HEK293 (cell line): ENCODE measurements at regions not wholly inside any gene's neighbourhood (a gene's known extent, or its start where the extent isn't known, plus 50 kb on each side); places are given as distances from the start of the nearest gene placed in this dataset.

ENCODE experiments used
- CTCF ChIA-PET: fragments of 350-600 bp; formaldehyde crosslinking; extraction: SDS; loops from one replicate; lab custom pipeline; 2021; ENCODE audit warnings: antibody characterized with exemption; lab: Yijun Ruan, JAX
- POLR2A ChIA-PET: fragments of 300-600 bp; formaldehyde crosslinking; extraction: SDS; loops from one replicate; lab custom pipeline; 2020; ENCODE audit warnings: antibody characterized with exemption, inconsistent platforms; lab: Yijun Ruan, JAX
- H3K27ac ChIP-seq: fragments of 200-500 bp; sonication (Bioruptor generic); 2 replicates; pipeline ENCODE4 v1.5.1; 2014; ENCODE audit warnings: low read depth, low read length, control low read depth, inconsistent platforms; ENCODE audit errors: extremely low read depth
- H3K36me3 ChIP-seq, 2 experiments: fragments of 200-500 bp in 1 of 2; sonication (Bioruptor generic) in 1 of 2; 1 replicate in 1 of 2; 2 replicates in 1 of 2; pipeline ENCODE4 v1.5.1; 2014 to 2017; ENCODE audit warnings: inconsistent platforms in 2 of 2, low read length in 2 of 2; ENCODE audit not compliant: control insufficient read depth in 2 of 2, insufficient read depth in 1 of 2
- H3K4me1 ChIP-seq: fragments of 200-500 bp; sonication (Bioruptor generic); 2 replicates; pipeline ENCODE4 v1.5.1; 2014; ENCODE audit warnings: mild to moderate bottlenecking, low read length, inconsistent platforms; ENCODE audit not compliant: control insufficient read depth, insufficient read depth
- H3K4me3 ChIP-seq: 2 replicates; pipeline ENCODE4 v1.5.1; 2011; ENCODE audit warnings: low read depth, mild to moderate bottlenecking, control low read depth, low read length, moderate library complexity
- H3K9me3 ChIP-seq: fragments of 200-500 bp; sonication (Bioruptor generic); 2 replicates; pipeline ENCODE4 v1.5.1; 2014; ENCODE audit warnings: low read depth, low read length, inconsistent platforms; ENCODE audit not compliant: control insufficient read depth, insufficient read depth
- SCRT1 ChIP-seq: fragments of 450-650 bp; formaldehyde crosslinking; IDR thresholded peaks from 2 replicates; pipeline ENCODE4 v1.5.1; 2016; ENCODE audit warnings: missing biosample characterization, missing genetic modification characterization, borderline replicate concordance
- ZNF138 ChIP-seq: fragments of 450-650 bp; formaldehyde crosslinking; IDR thresholded peaks from 2 replicates; pipeline ENCODE4 v1.5.1; 2016; ENCODE audit warnings: missing biosample characterization, missing genetic modification characterization, borderline replicate concordance
- ZNF202 ChIP-seq: fragments of 450-650 bp; formaldehyde crosslinking; IDR thresholded peaks from 2 replicates; pipeline ENCODE4 v1.5.1; 2016; ENCODE audit warnings: missing biosample characterization, missing genetic modification characterization, borderline replicate concordance
- ZNF211 ChIP-seq: fragments of 450-650 bp; formaldehyde crosslinking; IDR thresholded peaks from 2 replicates; pipeline ENCODE4 v1.5.1; 2016; ENCODE audit warnings: low read depth, missing biosample characterization, missing genetic modification characterization
- ZNF23 ChIP-seq: fragments of 450-650 bp; formaldehyde crosslinking; IDR thresholded peaks from 2 replicates; pipeline ENCODE4 v1.5.1; 2016; ENCODE audit warnings: missing biosample characterization, missing genetic modification characterization, borderline replicate concordance
- ZNF76 ChIP-seq: fragments of 450-650 bp; formaldehyde crosslinking; IDR thresholded peaks from 2 replicates; pipeline ENCODE4; 2016; ENCODE audit warnings: low read depth, missing biosample characterization, missing genetic modification characterization, borderline replicate concordance
- TF ChIP-seq, protein P1 (sequence below): fragments of 450-650 bp; formaldehyde crosslinking; IDR thresholded peaks from 2 replicates; pipeline ENCODE4 v1.5.1; 2016; ENCODE audit warnings: missing biosample characterization, missing genetic modification characterization
- TF ChIP-seq, protein P2 (sequence below): fragments of 450-650 bp; formaldehyde crosslinking; IDR thresholded peaks from 2 replicates; pipeline ENCODE4 v1.5.1; 2016; ENCODE audit warnings: missing biosample characterization, missing genetic modification characterization
- TF ChIP-seq, protein P3 (sequence below): fragments of 450-650 bp; formaldehyde crosslinking; IDR thresholded peaks from 2 replicates; pipeline ENCODE4 v1.5.1; 2016; ENCODE audit warnings: missing biosample characterization, missing genetic modification characterization
- TF ChIP-seq, protein P4 (sequence below): fragments of 450-650 bp; formaldehyde crosslinking; IDR thresholded peaks from 2 replicates; pipeline ENCODE4 v1.5.1; 2016; ENCODE audit warnings: missing biosample characterization, missing genetic modification characterization
- TF ChIP-seq, protein P5 (sequence below): fragments of 450-650 bp; formaldehyde crosslinking; IDR thresholded peaks from 2 replicates; pipeline ENCODE4 v1.5.1; 2016; ENCODE audit warnings: missing biosample characterization, missing genetic modification characterization, borderline replicate concordance
- TF ChIP-seq, protein P6 (sequence below): fragments of 450-650 bp; formaldehyde crosslinking; IDR thresholded peaks from 2 replicates; pipeline ENCODE4 v1.5.1; 2017; ENCODE audit warnings: missing biosample characterization, missing genetic modification characterization

DNA sequence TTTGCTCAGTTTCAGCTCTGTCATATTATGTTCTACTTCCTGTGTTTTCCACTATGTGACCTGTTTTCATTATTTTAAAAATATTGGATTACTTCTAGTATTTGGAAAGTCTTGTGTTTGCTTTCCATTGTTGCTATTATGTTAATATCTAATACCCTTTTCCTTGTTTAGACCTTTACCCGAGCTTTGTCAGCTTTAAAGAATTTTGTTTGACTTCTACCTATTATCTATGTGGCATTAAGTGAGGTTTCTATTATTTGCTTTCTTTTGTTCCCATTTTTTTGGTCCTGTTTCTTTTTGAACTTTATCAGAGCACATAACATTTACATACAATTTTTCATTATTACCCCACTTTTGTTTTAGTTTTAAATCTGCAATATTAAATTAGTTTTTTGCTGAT lies 202.7 kb downstream of the MANEA start:
- no peak overlapping the region for H3K27ac ChIP-seq
- TF ChIP-seq, protein P1, sequence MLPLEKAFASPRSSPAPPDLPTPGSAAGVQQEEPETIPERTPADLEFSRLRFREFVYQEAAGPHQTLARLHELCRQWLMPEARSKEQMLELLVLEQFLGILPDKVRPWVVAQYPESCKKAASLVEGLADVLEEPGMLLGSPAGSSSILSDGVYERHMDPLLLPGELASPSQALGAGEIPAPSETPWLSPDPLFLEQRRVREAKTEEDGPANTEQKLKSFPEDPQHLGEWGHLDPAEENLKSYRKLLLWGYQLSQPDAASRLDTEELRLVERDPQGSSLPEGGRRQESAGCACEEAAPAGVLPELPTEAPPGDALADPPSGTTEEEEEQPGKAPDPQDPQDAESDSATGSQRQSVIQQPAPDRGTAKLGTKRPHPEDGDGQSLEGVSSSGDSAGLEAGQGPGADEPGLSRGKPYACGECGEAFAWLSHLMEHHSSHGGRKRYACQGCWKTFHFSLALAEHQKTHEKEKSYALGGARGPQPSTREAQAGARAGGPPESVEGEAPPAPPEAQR (tag by site-specific recombination) = no peak
- no peak for TF ChIP-seq SCRT1 (tag by site-specific recombination)
- no peak for TF ChIP-seq ZNF202 (tag by site-specific recombination)
- no peak for TF ChIP-seq ZNF23 (tag by site-specific recombination)
- TF ChIP-seq ZNF76 = no peak
- TF ChIP-seq, protein P2, sequence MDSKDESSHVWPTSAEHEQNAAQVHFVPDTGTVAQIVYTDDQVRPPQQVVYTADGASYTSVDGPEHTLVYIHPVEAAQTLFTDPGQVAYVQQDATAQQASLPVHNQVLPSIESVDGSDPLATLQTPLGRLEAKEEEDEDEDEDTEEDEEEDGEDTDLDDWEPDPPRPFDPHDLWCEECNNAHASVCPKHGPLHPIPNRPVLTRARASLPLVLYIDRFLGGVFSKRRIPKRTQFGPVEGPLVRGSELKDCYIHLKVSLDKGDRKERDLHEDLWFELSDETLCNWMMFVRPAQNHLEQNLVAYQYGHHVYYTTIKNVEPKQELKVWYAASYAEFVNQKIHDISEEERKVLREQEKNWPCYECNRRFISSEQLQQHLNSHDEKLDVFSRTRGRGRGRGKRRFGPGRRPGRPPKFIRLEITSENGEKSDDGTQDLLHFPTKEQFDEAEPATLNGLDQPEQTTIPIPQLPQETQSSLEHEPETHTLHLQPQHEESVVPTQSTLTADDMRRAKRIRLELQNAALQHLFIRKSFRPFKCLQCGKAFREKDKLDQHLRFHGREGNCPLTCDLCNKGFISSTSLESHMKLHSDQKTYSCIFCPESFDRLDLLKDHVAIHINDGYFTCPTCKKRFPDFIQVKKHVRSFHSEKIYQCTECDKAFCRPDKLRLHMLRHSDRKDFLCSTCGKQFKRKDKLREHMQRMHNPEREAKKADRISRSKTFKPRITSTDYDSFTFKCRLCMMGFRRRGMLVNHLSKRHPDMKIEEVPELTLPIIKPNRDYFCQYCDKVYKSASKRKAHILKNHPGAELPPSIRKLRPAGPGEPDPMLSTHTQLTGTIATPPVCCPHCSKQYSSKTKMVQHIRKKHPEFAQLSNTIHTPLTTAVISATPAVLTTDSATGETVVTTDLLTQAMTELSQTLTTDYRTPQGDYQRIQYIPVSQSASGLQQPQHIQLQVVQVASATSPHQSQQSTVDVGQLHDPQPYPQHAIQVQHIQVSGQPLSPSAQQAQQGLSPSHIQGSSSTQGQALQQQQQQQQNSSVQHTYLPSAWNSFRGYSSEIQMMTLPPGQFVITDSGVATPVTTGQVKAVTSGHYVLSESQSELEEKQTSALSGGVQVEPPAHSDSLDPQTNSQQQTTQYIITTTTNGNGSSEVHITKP (tag by site-specific recombination) = no peak
- TF ChIP-seq, protein P3, sequence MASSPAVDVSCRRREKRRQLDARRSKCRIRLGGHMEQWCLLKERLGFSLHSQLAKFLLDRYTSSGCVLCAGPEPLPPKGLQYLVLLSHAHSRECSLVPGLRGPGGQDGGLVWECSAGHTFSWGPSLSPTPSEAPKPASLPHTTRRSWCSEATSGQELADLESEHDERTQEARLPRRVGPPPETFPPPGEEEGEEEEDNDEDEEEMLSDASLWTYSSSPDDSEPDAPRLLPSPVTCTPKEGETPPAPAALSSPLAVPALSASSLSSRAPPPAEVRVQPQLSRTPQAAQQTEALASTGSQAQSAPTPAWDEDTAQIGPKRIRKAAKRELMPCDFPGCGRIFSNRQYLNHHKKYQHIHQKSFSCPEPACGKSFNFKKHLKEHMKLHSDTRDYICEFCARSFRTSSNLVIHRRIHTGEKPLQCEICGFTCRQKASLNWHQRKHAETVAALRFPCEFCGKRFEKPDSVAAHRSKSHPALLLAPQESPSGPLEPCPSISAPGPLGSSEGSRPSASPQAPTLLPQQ = no peak
- TF ChIP-seq, protein P4, sequence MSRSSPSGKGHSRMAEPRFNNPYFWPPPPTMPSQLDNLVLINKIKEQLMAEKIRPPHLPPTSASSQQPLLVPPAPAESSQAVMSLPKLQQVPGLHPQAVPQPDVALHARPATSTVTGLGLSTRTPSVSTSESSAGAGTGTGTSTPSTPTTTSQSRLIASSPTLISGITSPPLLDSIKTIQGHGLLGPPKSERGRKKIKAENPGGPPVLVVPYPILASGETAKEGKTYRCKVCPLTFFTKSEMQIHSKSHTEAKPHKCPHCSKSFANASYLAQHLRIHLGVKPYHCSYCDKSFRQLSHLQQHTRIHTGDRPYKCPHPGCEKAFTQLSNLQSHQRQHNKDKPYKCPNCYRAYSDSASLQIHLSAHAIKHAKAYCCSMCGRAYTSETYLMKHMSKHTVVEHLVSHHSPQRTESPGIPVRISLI = no peak
- TF ChIP-seq, protein P5, sequence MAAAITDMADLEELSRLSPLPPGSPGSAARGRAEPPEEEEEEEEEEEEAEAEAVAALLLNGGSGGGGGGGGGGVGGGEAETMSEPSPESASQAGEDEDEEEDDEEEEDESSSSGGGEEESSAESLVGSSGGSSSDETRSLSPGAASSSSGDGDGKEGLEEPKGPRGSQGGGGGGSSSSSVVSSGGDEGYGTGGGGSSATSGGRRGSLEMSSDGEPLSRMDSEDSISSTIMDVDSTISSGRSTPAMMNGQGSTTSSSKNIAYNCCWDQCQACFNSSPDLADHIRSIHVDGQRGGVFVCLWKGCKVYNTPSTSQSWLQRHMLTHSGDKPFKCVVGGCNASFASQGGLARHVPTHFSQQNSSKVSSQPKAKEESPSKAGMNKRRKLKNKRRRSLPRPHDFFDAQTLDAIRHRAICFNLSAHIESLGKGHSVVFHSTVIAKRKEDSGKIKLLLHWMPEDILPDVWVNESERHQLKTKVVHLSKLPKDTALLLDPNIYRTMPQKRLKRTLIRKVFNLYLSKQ (tag by site-specific recombination) = no peak
- no peak for TF ChIP-seq ZNF211 (tag by site-specific recombination)
- TF ChIP-seq, protein P6, sequence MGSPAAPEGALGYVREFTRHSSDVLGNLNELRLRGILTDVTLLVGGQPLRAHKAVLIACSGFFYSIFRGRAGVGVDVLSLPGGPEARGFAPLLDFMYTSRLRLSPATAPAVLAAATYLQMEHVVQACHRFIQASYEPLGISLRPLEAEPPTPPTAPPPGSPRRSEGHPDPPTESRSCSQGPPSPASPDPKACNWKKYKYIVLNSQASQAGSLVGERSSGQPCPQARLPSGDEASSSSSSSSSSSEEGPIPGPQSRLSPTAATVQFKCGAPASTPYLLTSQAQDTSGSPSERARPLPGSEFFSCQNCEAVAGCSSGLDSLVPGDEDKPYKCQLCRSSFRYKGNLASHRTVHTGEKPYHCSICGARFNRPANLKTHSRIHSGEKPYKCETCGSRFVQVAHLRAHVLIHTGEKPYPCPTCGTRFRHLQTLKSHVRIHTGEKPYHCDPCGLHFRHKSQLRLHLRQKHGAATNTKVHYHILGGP (tag by site-specific recombination) = no peak
- no peak overlapping the region for H3K4me3 ChIP-seq
- POLR2A ChIA-PET = no interaction called here
- CTCF ChIA-PET = no interaction called here
- H3K36me3 ChIP-seq = no peaks in the 10 kb centered on the region
- H3K4me1 ChIP-seq = no peaks in the 10 kb centered on the region
- no peaks in the 10 kb centered on the region; the same call in 1 of the 2 replicates for H3K9me3 ChIP-seq

DNA sequence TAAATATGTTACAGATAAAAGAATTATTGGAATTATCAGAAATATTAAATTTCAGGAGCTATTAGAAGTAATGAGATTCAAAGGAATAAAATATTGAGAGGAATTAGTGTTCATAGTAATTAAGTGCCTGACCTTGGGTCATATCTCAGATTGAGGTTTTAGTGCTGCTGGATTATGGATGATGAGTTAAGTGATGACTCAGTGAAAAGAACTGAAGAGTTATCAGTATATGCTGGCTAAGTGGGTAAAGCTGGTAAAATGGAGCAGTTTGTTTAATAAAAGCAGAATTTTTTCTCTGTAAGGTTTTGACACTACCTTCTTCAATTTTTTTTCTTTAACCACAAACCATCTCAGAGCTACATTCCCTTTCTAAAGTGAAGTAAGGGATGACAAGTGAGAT lies 206.7 kb downstream of the MANEA start:
- Histone ChIP-seq H3K36me3 (no peaks in the 10 kb centered on the region), H3K9me3 (no peaks in the 10 kb centered on the region; the same call in 1 of the 2 replicates), H3K27ac (no peak overlapping the region), H3K4me3 (no peak overlapping the region), H3K4me1 (no peaks in the 10 kb centered on the region)
- ChIA-PET POLR2A (no interaction called here), CTCF (no interaction called here)
- no peak for TF ChIP-seq ZNF138 (tag by site-specific recombination)
